K562 (cell line): ENCODE measurements at regions not wholly inside any gene's neighbourhood (a gene's known extent, or its start where the extent isn't known, plus 50 kb on each side); places are given as distances from the start of the nearest gene placed in this dataset.

Experiments
- ATAC-seq: fragments of 200-7000 bp; cut with Tn5 transposase; 3 replicates; pipeline ENCODE4 v1.9.1; 2020; ENCODE audit warnings: moderate library complexity
- BruUV-seq: library from RNA; stranded (reverse); fragments of 400-500 nt; replicated peaks from 2 replicates; lab custom pipeline; 2021; lab: Mats Ljungman, UMichigan
- CTCF ChIA-PET: fragments of 300-600 bp; formaldehyde crosslinking; extraction: SDS; loops from one replicate; lab custom pipeline; 2021; ENCODE audit warnings: low intra/inter-chr PET ratio; lab: Yijun Ruan, JAX
- POLR2A ChIA-PET: fragments of 300-600, 350-650 bp; sonication (Branson Sonifier 250); formaldehyde crosslinking; extraction: SDS; loops from one replicate; lab custom pipeline; 2021; ENCODE audit warnings: antibody characterized with exemption, inconsistent platforms; lab: Yijun Ruan, JAX
- DNase-seq, 4 experiments: peaks; one replicate each; pipeline versions ENCODE4 v3.0.0 to v3.0.0-alpha.2; 2011 to 2018; ENCODE audit warnings: low spot score in 3 of 4, mixed read lengths in 3 of 4; ENCODE audit errors: extremely low read depth in 1 of 4
- FAIRE-seq: peaks from 2 replicates; lab custom pipeline; 2011; peaks lifted over from hg19 to GRCh38; lab: Jason Lieb, UNC
- H2AFZ ChIP-seq: 2 replicates; pipeline ENCODE4 v1.6.0; 2011; ENCODE audit warnings: low read depth, low read length, control low read depth, inconsistent platforms
- H3K27ac ChIP-seq: fragments of 200-600 bp; 3 replicates; pipeline ENCODE4 v1.8.0; 2011; ENCODE audit warnings: low read depth, mild to moderate bottlenecking, control low read depth, inconsistent platforms, low read length, moderate library complexity, mixed read lengths; ENCODE audit errors: extremely low read depth
- H3K27me3 ChIP-seq, 2 experiments: fragments of 300-600 bp in 1 of 2; 2 replicates in 1 of 2; 3 replicates in 1 of 2; pipeline versions ENCODE4 v1.6.0 to v1.8.0; 2011; ENCODE audit warnings: inconsistent platforms in 2 of 2, low read length in 2 of 2, mild to moderate bottlenecking in 1 of 2, mixed read lengths in 1 of 2, moderate library complexity in 1 of 2; ENCODE audit not compliant: control insufficient read depth in 2 of 2, insufficient read depth in 2 of 2
- H3K36me3 ChIP-seq: fragments of 300-600 bp; 3 replicates; pipeline ENCODE4 v1.8.0; 2011; ENCODE audit warnings: mild to moderate bottlenecking, low read length, inconsistent platforms; ENCODE audit not compliant: control insufficient read depth, insufficient read depth
- H3K4me1 ChIP-seq, 2 experiments: fragments of 200-600 bp in 1 of 2; replicated peaks in 1 of 2; 2 replicates in 1 of 2; 3 replicates in 1 of 2; pipeline versions ENCODE4 v1.5.1 to v1.8.0; 2011; ENCODE audit warnings: inconsistent platforms in 2 of 2, low read length in 2 of 2, mild to moderate bottlenecking in 1 of 2, mixed read lengths in 1 of 2, moderate library complexity in 1 of 2; ENCODE audit not compliant: control insufficient read depth in 2 of 2, insufficient read depth in 2 of 2
- H3K4me2 ChIP-seq: 2 replicates; pipeline ENCODE4 v1.6.1; 2011; ENCODE audit warnings: low read length, control low read depth, inconsistent platforms, mixed read lengths; ENCODE audit not compliant: insufficient read depth
- H3K4me3 ChIP-seq: fragments of 200-600 bp; sonication (generic), shearing (Covaris generic); 2 replicates; pipeline ENCODE4 v1.5.1; 2016; ENCODE audit warnings: control low read depth, inconsistent platforms
- H3K79me2 ChIP-seq: fragments of 200-600 bp; 3 replicates; pipeline ENCODE4 v1.8.0; 2011; ENCODE audit warnings: low read length, inconsistent platforms; ENCODE audit not compliant: control insufficient read depth, insufficient read depth
- H3K9ac ChIP-seq, 2 experiments: 2 replicates each; pipeline versions ENCODE4 v1.6.0 to v1.6.1; 2011; ENCODE audit warnings: low read depth in 2 of 2, low read length in 2 of 2, control low read depth in 1 of 2, inconsistent platforms in 1 of 2, mild to moderate bottlenecking in 1 of 2, mixed read lengths in 1 of 2; ENCODE audit not compliant: insufficient read depth in 1 of 2
- H3K9me1 ChIP-seq: one replicate; pipeline ENCODE4 v1.6.0; 2011; ENCODE audit warnings: inconsistent platforms, mild to moderate bottlenecking, low read length, moderate library complexity; ENCODE audit not compliant: control insufficient read depth, insufficient read depth
- H3K9me3 ChIP-seq: replicated peaks from 2 replicates; pipeline ENCODE4 v1.5.1; 2011; ENCODE audit warnings: low read depth, low read length, inconsistent platforms; ENCODE audit not compliant: control insufficient read depth, insufficient read depth
- H4K20me1 ChIP-seq: replicated peaks from 2 replicates; pipeline ENCODE4 v1.6.1; 2011; ENCODE audit warnings: low read length, inconsistent platforms, mixed read lengths; ENCODE audit not compliant: control insufficient read depth, insufficient read depth
- CREM ChIP-seq: IDR thresholded peaks from 2 replicates; pipeline ENCODE4 v1.6.1; 2014; ENCODE audit warnings: antibody characterized with exemption, low read depth
- PYGO2 ChIP-seq: fragments of 450-650 bp; IDR thresholded peaks from 2 replicates; pipeline ENCODE4 v1.6.1; 2016; ENCODE audit warnings: mild to moderate bottlenecking, missing genetic modification characterization, moderate library complexity, missing compliant biosample characterization
- ZBTB8A ChIP-seq: fragments of 450-650 bp; IDR thresholded peaks from 2 replicates; pipeline ENCODE4 v1.6.1; 2018; ENCODE audit warnings: mild to moderate bottlenecking, moderate library complexity; ENCODE audit not compliant: partially characterized antibody
- ZFP1 ChIP-seq: fragments of 450-650 bp; formaldehyde crosslinking; IDR thresholded peaks from 2 replicates; pipeline ENCODE4 v1.4.0; 2020; ENCODE audit warnings: mild to moderate bottlenecking, mixed read lengths
- ZNF583 ChIP-seq: fragments of 250-450 bp; sonication (Bioruptor Pico); IDR thresholded peaks from 2 replicates; pipeline ENCODE4 v1.4.0; 2020
- ZNF830 ChIP-seq: fragments of 250-450 bp; sonication (Bioruptor Pico); IDR thresholded peaks from 2 replicates; pipeline ENCODE4 v1.5.0; 2021; ENCODE audit warnings: mild to moderate bottlenecking
- WGBS: fragments of 100-300 bp; shearing (Covaris generic); methylation state at CpG from one replicate; pipeline ENCODE4 v1.1.6; 2016; ENCODE audit warnings: low coverage, mixed read lengths; ENCODE audit not compliant: insufficient coverage; ENCODE audit errors: missing lambda C conversion rate; 5-methylcytosine and 5-hydroxymethylcytosine counted together
- in situ Hi-C: fragments of 300-500 bp; cut with MboI; formaldehyde crosslinking; loops from 4 replicates; pipeline ENCODE4 v1.15.0; 2018; ENCODE audit warnings: inconsistent platforms, mixed read lengths
- intact Hi-C: fragments of 100-400 bp; cut with micrococcal nuclease; formaldehyde crosslinking; loops from 2 replicates; pipeline ENCODE4 v1.14.2; 2022
- TF ChIP-seq, protein P1 (sequence below): sonication (generic); formaldehyde crosslinking; IDR thresholded peaks from 2 replicates; pipeline ENCODE4 v1.8.0; 2022; ENCODE audit warnings: mild to moderate bottlenecking, missing genetic modification reagents
- TF ChIP-seq, protein P2 (sequence below): fragments of 250-450 bp; sonication (Bioruptor Pico); IDR thresholded peaks from 2 replicates; pipeline ENCODE4 v1.8.0; 2022; ENCODE audit warnings: inconsistent platforms
- TF ChIP-seq, protein P3 (sequence below), 2 experiments: fragments of 450-650 bp; conservative IDR thresholded peaks; 2 replicates each; pipeline ENCODE4 v1.6.1; 2017; ENCODE audit warnings: mild to moderate bottlenecking in 2 of 2, moderate library complexity in 2 of 2

DNA sequence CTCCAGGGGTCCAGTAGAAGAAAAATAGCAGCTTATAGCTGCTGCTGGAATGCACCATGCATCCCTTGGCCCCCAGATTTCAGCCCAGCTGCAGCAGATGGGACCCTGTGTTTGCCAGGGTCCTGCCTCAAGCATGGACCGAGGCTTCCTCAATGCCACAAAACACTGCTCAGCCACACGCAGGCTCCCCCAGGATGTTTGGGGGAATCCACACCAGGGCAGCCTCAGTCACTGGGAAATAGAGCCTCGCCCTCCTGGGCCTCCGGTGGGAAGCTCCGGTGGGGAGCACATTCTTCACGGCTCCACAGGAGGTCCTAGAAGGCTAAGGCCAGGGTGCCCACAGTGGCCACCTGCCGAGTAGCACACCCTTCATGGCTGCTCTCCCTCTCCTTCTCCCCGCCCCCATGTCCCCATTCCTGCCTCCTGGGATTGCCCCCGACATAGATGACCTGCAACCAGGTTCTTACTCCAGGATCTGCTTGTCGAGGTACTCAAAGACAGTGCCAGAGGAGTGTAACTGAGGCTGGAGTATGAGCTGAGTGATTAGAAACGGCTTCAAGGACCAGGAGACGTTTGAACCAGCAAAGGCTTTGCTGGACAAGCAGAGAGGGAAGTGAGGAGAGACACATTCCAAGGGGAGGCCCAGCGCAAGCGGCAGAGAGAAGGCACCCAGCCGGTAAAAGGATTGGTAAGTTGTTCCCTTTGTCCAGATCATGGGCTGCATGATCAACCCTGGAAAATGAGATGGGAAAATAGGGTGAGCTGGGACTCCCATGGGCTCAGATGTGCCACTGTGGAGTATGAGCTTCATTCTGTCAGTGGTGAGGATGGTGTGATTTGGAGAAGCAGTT is 110.7 kb upstream of the UQCRFS1 start:
- H3K9me1 ChIP-seq = no peaks in the 10 kb centered on the region
- DNase-seq (no peak), FAIRE-seq (no peak), ATAC-seq (no peak)
- ChIA-PET CTCF (no interaction called here), POLR2A (interaction anchor here (0.7 to 1.0 kb wide), 4 partner anchors 8 to 1083 kb away, joined by 3 read pairs; no protein-coding TSS in a partner anchor)
- H3K4me3 ChIP-seq = no peak overlapping the region
- no TSS peak for BruUV-seq
- H3K27ac ChIP-seq = no peak overlapping the region
- in situ Hi-C loops = no loop called here
- H4K20me1 ChIP-seq = no peaks in the 10 kb centered on the region; the same call in 1 of the 2 replicates
- intact Hi-C loops = no loop called here
- no peaks in the 10 kb centered on the region for H3K36me3 ChIP-seq
- H3K79me2 ChIP-seq = no peaks in the 10 kb centered on the region
- no peaks in the 10 kb centered on the region for H3K4me1 ChIP-seq
- no peak overlapping the region for H3K4me2 ChIP-seq
- H2AFZ ChIP-seq = no peak overlapping the region
- peaks cover 5 to 25% of the 10 kb centered on the region in 2 experiments; a peak in 3 of 5 replicates for H3K27me3 ChIP-seq
- H3K9ac ChIP-seq = no peak overlapping the region
- 0% methylated on average over 15 of the region's 15 CpGs for WGBS
- TF ChIP-seq, protein P1, sequence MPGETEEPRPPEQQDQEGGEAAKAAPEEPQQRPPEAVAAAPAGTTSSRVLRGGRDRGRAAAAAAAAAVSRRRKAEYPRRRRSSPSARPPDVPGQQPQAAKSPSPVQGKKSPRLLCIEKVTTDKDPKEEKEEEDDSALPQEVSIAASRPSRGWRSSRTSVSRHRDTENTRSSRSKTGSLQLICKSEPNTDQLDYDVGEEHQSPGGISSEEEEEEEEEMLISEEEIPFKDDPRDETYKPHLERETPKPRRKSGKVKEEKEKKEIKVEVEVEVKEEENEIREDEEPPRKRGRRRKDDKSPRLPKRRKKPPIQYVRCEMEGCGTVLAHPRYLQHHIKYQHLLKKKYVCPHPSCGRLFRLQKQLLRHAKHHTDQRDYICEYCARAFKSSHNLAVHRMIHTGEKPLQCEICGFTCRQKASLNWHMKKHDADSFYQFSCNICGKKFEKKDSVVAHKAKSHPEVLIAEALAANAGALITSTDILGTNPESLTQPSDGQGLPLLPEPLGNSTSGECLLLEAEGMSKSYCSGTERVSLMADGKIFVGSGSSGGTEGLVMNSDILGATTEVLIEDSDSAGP (CRISPR knock-in tag) = no peak
- no peaks in the 10 kb centered on the region for H3K9me3 ChIP-seq

DNA sequence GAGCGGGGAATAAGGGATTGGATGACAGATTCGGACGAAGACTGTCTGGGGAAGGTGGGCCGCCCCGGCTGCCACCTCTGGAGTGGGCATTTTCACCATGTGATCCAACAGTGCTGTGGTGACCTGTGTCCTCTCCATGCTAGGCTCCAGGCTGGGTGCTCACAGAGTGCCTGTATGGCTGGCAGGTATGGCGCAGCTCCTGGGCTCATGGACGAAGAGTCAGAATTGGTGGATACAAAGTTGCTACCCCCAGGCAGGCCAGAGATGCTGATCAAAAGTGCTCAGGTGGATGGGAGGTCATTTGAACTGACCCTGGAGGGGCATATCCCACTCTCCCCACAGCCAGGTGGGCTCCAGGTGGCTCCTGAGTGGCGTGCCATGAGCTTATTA is 111.3 kb upstream of the UQCRFS1 start:
- POLR2A ChIA-PET = interaction anchor here (0.7 to 1.0 kb wide), 4 partner anchors 9 to 1084 kb away, joined by 3 read pairs; no protein-coding TSS in a partner anchor
- no peaks in the 10 kb centered on the region; the same call in 1 of the 2 replicates for H4K20me1 ChIP-seq
- TF ChIP-seq, protein P2, sequence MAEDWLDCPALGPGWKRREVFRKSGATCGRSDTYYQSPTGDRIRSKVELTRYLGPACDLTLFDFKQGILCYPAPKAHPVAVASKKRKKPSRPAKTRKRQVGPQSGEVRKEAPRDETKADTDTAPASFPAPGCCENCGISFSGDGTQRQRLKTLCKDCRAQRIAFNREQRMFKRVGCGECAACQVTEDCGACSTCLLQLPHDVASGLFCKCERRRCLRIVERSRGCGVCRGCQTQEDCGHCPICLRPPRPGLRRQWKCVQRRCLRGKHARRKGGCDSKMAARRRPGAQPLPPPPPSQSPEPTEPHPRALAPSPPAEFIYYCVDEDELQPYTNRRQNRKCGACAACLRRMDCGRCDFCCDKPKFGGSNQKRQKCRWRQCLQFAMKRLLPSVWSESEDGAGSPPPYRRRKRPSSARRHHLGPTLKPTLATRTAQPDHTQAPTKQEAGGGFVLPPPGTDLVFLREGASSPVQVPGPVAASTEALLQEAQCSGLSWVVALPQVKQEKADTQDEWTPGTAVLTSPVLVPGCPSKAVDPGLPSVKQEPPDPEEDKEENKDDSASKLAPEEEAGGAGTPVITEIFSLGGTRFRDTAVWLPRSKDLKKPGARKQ (CRISPR knock-in tag) = no peak
- TF ChIP-seq PYGO2 (no peak), ZFP1 (no peak), ZNF830 (no peak), ZNF583 (CRISPR knock-in tag) (no peak), ZBTB8A (no peak), CREM (no peak)
- TF ChIP-seq, protein P3, sequence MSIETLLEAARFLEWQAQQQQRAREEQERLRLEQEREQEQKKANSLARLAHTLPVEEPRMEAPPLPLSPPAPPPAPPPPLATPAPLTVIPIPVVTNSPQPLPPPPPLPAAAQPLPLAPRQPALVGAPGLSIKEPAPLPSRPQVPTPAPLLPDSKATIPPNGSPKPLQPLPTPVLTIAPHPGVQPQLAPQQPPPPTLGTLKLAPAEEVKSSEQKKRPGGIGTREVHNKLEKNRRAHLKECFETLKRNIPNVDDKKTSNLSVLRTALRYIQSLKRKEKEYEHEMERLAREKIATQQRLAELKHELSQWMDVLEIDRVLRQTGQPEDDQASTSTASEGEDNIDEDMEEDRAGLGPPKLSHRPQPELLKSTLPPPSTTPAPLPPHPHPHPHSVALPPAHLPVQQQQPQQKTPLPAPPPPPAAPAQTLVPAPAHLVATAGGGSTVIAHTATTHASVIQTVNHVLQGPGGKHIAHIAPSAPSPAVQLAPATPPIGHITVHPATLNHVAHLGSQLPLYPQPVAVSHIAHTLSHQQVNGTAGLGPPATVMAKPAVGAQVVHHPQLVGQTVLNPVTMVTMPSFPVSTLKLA (conservative IDR thresholded peaks at IDR 0.05) = no peak

More for the DNA sequence above, 111.3 kb upstream of the UQCRFS1 start:
- DNase-seq (no peak), ATAC-seq (no peak), FAIRE-seq (no peak)
- intact Hi-C loops = no loop called here
- H3K36me3 ChIP-seq = no peaks in the 10 kb centered on the region
- BruUV-seq = no TSS peak
- H3K9me1 ChIP-seq = no peaks in the 10 kb centered on the region
- no peak overlapping the region for H3K4me2 ChIP-seq
- H3K27me3 ChIP-seq = peaks cover 5 to 20% of the 10 kb centered on the region in 2 experiments; a peak in 3 of 5 replicates
- no peak overlapping the region for H3K4me3 ChIP-seq
- 3% methylated on average over 8 of the region's 8 CpGs for WGBS
- H2AFZ ChIP-seq = no peak overlapping the region
- no peaks in the 10 kb centered on the region for H3K79me2 ChIP-seq
- H3K9ac ChIP-seq = no peak overlapping the region
- H3K9me3 ChIP-seq = no peaks in the 10 kb centered on the region
- in situ Hi-C loops = no loop called here
- CTCF ChIA-PET = no interaction called here
- H3K4me1 ChIP-seq = no peaks in the 10 kb centered on the region
- no peak overlapping the region for H3K27ac ChIP-seq
